ENCODE measurements at regions not wholly inside any gene's neighbourhood (a gene's known extent, or its start where the extent isn't known, plus 50 kb on each side); places are given as distances from the start of the nearest gene placed in this dataset.

GRCh38 chr5:152270096-152270495, 135.0 kb downstream of the NMUR2 start:
- no peak for DNase-seq (ENCODE audit: low spot score)

GRCh38 chr5:152269533-152269932, 135.5 kb downstream of the NMUR2 start:
- no peak for DNase-seq (ENCODE audit: low spot score)

GRCh38 chr5:152264645-152265254, 140.3 kb downstream of the NMUR2 start:
- DNase-seq (ENCODE audit: low spot score), result peak; percentile 5

- DNase-seq (ENCODE audit: low spot score), result no peak
Observed at GRCh38 chr5:152262667-152263066, 142.4 kb downstream of the NMUR2 start.

- DNase-seq (ENCODE audit: low spot score), result no peak
Observed at GRCh38 chr5:152260940-152261339, 144.1 kb downstream of the NMUR2 start.

GRCh38 chr5:152259702-152260101, 145.4 kb downstream of the NMUR2 start:
- DNase-seq (ENCODE audit: low spot score), result peak; percentile 9

- DNase-seq (ENCODE audit: low spot score), result no peak
Observed at GRCh38 chr5:152256580-152256979, 148.5 kb downstream of the NMUR2 start.

GRCh38 chr5:152255411-152255810, 149.7 kb downstream of the NMUR2 start:
- DNase-seq (ENCODE audit: low spot score), result no peak

GRCh38 chr5:152247850-152248385, 157.2 kb downstream of the NMUR2 start:
- no peak for DNase-seq (ENCODE audit: low spot score)

- peak; percentile 56 for DNase-seq (ENCODE audit: low spot score)
Observed at GRCh38 chr5:152246401-152246800, 158.7 kb downstream of the NMUR2 start.

GRCh38 chr5:152237531-152237930, 167.5 kb downstream of the NMUR2 start:
- DNase-seq (ENCODE audit: low spot score), result no peak

- no peak for DNase-seq (ENCODE audit: low spot score)
Observed at GRCh38 chr5:152226191-152226590, 178.9 kb downstream of the NMUR2 start.

- DNase-seq (ENCODE audit: low spot score), result no peak
Observed at GRCh38 chr5:152221721-152222629, 183.1 kb downstream of the NMUR2 start.

- no peak for DNase-seq (ENCODE audit: low spot score)
Observed at GRCh38 chr5:152218694-152219093, 186.4 kb downstream of the NMUR2 start.

- no peak for DNase-seq (ENCODE audit: low spot score)
Observed at GRCh38 chr5:152205804-152206203, 199.3 kb downstream of the NMUR2 start.

- DNase-seq (ENCODE audit: low spot score), result no peak
Observed at GRCh38 chr5:152202321-152202720, 202.8 kb downstream of the NMUR2 start.

- no peak for DNase-seq (ENCODE audit: low spot score)
Observed at GRCh38 chr5:152193391-152194107, 211.5 kb downstream of the NMUR2 start.

- no peak for DNase-seq (ENCODE audit: low spot score)
Observed at GRCh38 chr5:152188251-152188650, 216.8 kb downstream of the NMUR2 start.

- DNase-seq (ENCODE audit: low spot score), result no peak
Observed at GRCh38 chr5:152187668-152188067, 217.4 kb downstream of the NMUR2 start.

GRCh38 chr5:152185547-152186245, 219.4 kb downstream of the NMUR2 start:
- DNase-seq (ENCODE audit: low spot score), result no peak

- DNase-seq (ENCODE audit: low spot score), result no peak
Observed at GRCh38 chr5:152184266-152184665, 220.8 kb downstream of the NMUR2 start.

GRCh38 chr5:152181461-152181860, 223.6 kb downstream of the NMUR2 start:
- DNase-seq (ENCODE audit: low spot score), result no peak

Measured in RKO (cell line).